Panc1 (cell line): ENCODE measurements at regions not wholly inside any gene's neighbourhood (a gene's known extent, or its start where the extent isn't known, plus 50 kb on each side); places are given as distances from the start of the nearest gene placed in this dataset.

Experiments used
- ATAC-seq: fragments of 200-7000 bp; cut with Tn5 transposase; 2 replicates; pipeline ENCODE4 v1.9.1; 2020; ENCODE audit warnings: mild to moderate bottlenecking, moderate library complexity
- BruUV-seq: library from RNA; stranded (reverse); fragments of 400-500 nt; replicated peaks from 2 replicates; lab custom pipeline; 2021; lab: Mats Ljungman, UMichigan
- CTCF ChIA-PET: fragments of 300-600 bp; sonication (Branson Sonifier 250); formaldehyde crosslinking; loops from one replicate; lab custom pipeline; 2022; ENCODE audit warnings: antibody characterized with exemption; lab: Charles Lee
- POLR2A ChIA-PET: fragments of 300-600 bp; sonication (Branson Sonifier 250); formaldehyde crosslinking; loops from one replicate; lab custom pipeline; 2022; ENCODE audit warnings: antibody characterized with exemption; lab: Charles Lee
- DNase-seq: peaks from one replicate; pipeline ENCODE4 v3.0.0-alpha.2; 2010; ENCODE audit warnings: low read depth, low spot score
- H3K27ac ChIP-seq: 2 replicates; pipeline ENCODE4 v1.5.1; 2011; ENCODE audit warnings: mild to moderate bottlenecking, low read length, inconsistent platforms
- H3K27me3 ChIP-seq: fragments of 200-500 bp; sonication (Bioruptor generic); 2 replicates; pipeline ENCODE4 v1.6.0; 2014; ENCODE audit warnings: low read length, inconsistent platforms; ENCODE audit not compliant: control insufficient read depth, insufficient read depth
- H3K36me3 ChIP-seq: fragments of 200-500 bp; sonication (Bioruptor generic); 2 replicates; pipeline ENCODE4 v1.5.1; 2014; ENCODE audit warnings: inconsistent platforms, mild to moderate bottlenecking, low read length, moderate library complexity; ENCODE audit not compliant: control insufficient read depth, insufficient read depth
- H3K4me1 ChIP-seq: 2 replicates; pipeline ENCODE4 v1.5.1; 2011; ENCODE audit warnings: inconsistent platforms, mild to moderate bottlenecking, low read length, moderate library complexity; ENCODE audit not compliant: control insufficient read depth, insufficient read depth
- H3K4me3 ChIP-seq, 2 experiments: 2 replicates each; pipeline ENCODE4 v1.5.1; 2011 to 2012; ENCODE audit warnings: low read depth in 2 of 2, low read length in 2 of 2, mild to moderate bottlenecking in 2 of 2, inconsistent platforms in 1 of 2, moderate library complexity in 1 of 2
- H3K9me3 ChIP-seq: fragments of 200-500 bp; sonication (Bioruptor generic); 2 replicates; pipeline ENCODE4 v1.5.1; 2014; ENCODE audit warnings: low read depth, mild to moderate bottlenecking, inconsistent platforms, low read length, moderate library complexity; ENCODE audit not compliant: control insufficient read depth, insufficient read depth
- POLR2AphosphoS5 ChIP-seq: IDR thresholded peaks from 2 replicates; pipeline ENCODE4 v1.6.1; 2012; ENCODE audit warnings: mild to moderate bottlenecking, low read depth, low read length, moderate library complexity
- SIN3A ChIP-seq: IDR thresholded peaks from 2 replicates; pipeline ENCODE4 v1.6.1; 2012; ENCODE audit warnings: low read depth, mild to moderate bottlenecking, low read length, moderate library complexity, borderline replicate concordance; ENCODE audit not compliant: insufficient read depth
- TCF7L2 ChIP-seq: IDR thresholded peaks from 2 replicates; pipeline ENCODE4 v1.6.1; 2011; ENCODE audit warnings: mild to moderate bottlenecking, low read depth, low read length, inconsistent platforms
- in situ Hi-C: cut with HindIII; loops from 2 replicates; pipeline ENCODE4 v1.10.0; 2016; ENCODE audit warnings: low sequenced_read_pairs, low pct_unique_long_range_greater_than_20kb
- intact Hi-C: fragments of 100-400 bp; cut with micrococcal nuclease; formaldehyde crosslinking; loops from one replicate; pipeline ENCODE4 v1.10.0; 2022; ENCODE audit not compliant: unreplicated experiment
- TF ChIP-seq, protein P1 (sequence below): fragments of 450-650 bp; IDR thresholded peaks from 2 replicates; pipeline ENCODE4 v1.5.1; 2017; ENCODE audit warnings: mild to moderate bottlenecking
- TF ChIP-seq, protein P2 (sequence below), 2 experiments: IDR thresholded peaks; 2 replicates each; pipeline ENCODE4 v1.6.1; 2011 to 2012; ENCODE audit warnings: low read depth in 2 of 2, control low read depth in 1 of 2, low read length in 1 of 2, mild to moderate bottlenecking in 1 of 2, moderate library complexity in 1 of 2; ENCODE audit not compliant: insufficient read depth in 1 of 2

DNA sequence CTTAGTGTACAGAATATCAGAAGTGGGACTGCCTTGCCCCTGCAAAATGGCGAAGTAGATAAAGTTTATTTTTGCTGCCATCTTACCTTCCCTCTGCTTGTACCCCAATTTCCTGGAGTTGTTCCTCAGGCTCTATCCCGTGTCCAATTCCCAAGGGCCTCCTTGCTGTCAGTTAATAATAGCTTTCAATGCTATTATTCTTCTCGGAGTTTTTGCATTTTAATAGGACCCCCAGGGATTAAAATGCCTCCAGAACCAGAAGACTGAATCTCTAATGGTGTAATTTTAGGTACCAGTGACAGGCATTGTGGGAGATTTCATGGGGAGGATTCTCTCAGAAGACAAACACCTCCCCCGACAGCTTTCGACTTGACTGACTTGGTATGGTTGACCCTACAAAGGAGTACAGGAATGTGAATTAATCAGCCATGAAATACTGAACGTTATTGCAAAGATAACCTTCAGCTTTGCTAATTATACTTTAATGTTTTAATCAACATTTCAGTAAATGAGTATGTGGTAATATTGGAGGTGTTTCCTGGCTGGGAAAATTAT lies 75.2 kb downstream of the ZNF22 start:
- TF ChIP-seq SIN3A, result no peak
- TF ChIP-seq POLR2AphosphoS5, result no peak
- TF ChIP-seq, protein P1, sequence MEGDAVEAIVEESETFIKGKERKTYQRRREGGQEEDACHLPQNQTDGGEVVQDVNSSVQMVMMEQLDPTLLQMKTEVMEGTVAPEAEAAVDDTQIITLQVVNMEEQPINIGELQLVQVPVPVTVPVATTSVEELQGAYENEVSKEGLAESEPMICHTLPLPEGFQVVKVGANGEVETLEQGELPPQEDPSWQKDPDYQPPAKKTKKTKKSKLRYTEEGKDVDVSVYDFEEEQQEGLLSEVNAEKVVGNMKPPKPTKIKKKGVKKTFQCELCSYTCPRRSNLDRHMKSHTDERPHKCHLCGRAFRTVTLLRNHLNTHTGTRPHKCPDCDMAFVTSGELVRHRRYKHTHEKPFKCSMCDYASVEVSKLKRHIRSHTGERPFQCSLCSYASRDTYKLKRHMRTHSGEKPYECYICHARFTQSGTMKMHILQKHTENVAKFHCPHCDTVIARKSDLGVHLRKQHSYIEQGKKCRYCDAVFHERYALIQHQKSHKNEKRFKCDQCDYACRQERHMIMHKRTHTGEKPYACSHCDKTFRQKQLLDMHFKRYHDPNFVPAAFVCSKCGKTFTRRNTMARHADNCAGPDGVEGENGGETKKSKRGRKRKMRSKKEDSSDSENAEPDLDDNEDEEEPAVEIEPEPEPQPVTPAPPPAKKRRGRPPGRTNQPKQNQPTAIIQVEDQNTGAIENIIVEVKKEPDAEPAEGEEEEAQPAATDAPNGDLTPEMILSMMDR, result no peak
- TF ChIP-seq TCF7L2, result no peak
- TF ChIP-seq, protein P2, sequence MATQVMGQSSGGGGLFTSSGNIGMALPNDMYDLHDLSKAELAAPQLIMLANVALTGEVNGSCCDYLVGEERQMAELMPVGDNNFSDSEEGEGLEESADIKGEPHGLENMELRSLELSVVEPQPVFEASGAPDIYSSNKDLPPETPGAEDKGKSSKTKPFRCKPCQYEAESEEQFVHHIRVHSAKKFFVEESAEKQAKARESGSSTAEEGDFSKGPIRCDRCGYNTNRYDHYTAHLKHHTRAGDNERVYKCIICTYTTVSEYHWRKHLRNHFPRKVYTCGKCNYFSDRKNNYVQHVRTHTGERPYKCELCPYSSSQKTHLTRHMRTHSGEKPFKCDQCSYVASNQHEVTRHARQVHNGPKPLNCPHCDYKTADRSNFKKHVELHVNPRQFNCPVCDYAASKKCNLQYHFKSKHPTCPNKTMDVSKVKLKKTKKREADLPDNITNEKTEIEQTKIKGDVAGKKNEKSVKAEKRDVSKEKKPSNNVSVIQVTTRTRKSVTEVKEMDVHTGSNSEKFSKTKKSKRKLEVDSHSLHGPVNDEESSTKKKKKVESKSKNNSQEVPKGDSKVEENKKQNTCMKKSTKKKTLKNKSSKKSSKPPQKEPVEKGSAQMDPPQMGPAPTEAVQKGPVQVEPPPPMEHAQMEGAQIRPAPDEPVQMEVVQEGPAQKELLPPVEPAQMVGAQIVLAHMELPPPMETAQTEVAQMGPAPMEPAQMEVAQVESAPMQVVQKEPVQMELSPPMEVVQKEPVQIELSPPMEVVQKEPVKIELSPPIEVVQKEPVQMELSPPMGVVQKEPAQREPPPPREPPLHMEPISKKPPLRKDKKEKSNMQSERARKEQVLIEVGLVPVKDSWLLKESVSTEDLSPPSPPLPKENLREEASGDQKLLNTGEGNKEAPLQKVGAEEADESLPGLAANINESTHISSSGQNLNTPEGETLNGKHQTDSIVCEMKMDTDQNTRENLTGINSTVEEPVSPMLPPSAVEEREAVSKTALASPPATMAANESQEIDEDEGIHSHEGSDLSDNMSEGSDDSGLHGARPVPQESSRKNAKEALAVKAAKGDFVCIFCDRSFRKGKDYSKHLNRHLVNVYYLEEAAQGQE (IDR thresholded peaks at IDR 0.05; ENCODE audit: insufficient read depth in 1 of 2, low read depth in 2 of 2, low read length in 1 of 2), result no peak
- Histone ChIP-seq H3K4me3 (no peak overlapping the region), H3K9me3 (no peaks in the 10 kb centered on the region), H3K27ac (no peak overlapping the region), H3K36me3 (no peaks in the 10 kb centered on the region), H3K27me3 (peaks cover 3% of the 10 kb centered on the region; the same call in 1 of the 2 replicates), H3K4me1 (no peaks in the 10 kb centered on the region)
- POLR2A ChIA-PET, result no interaction called here
- no TSS peak for BruUV-seq
- intact Hi-C loops, result no loop called here
- in situ Hi-C loops, result no loop called here
- ATAC-seq (no peak), DNase-seq (no peak)
- CTCF ChIA-PET, result no interaction called here

DNA sequence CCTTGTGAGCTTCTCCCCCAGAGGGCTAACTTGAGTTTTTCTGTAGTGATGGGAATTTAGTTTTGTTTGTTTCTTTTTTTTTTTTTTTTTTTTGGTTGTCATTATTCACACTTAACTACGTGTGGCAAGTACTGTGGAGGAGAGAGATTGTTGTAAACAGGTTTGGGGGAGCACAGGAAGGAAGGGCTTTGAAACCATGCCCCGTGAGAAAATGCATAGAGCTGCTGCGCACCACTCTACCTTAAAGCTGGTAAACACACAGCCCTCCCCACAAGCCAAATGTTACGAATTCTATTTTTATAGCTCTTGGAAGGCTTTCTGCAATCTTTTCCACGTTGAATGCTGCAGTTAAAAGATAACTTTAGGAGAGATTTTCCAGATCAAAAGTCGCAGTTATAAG lies 76.2 kb downstream of the ZNF22 start:
- Histone ChIP-seq H3K27me3 (peaks cover 3% of the 10 kb centered on the region; the same call in 1 of the 2 replicates), H3K4me1 (no peaks in the 10 kb centered on the region), H3K9me3 (no peaks in the 10 kb centered on the region), H3K27ac (no peak overlapping the region), H3K36me3 (no peaks in the 10 kb centered on the region), H3K4me3 (no peak overlapping the region)
- ATAC-seq (no peak), DNase-seq (no peak)
- ChIA-PET CTCF (no interaction called here), POLR2A (no interaction called here)
- intact Hi-C loops (no loop called here), in situ Hi-C loops (no loop called here)
- TF ChIP-seq, protein P2 (IDR thresholded peaks at IDR 0.05; ENCODE audit: insufficient read depth in 1 of 2, low read depth in 2 of 2, low read length in 1 of 2), result no peak
- TF ChIP-seq TCF7L2 (no peak), POLR2AphosphoS5 (no peak), SIN3A (no peak)
- TF ChIP-seq, protein P1, result no peak
- BruUV-seq, result no TSS peak
